ENCODE measurements at regions not wholly inside any gene's neighbourhood (a gene's known extent, or its start where the extent isn't known, plus 50 kb on each side); places are given as distances from the start of the nearest gene placed in this dataset.

DNA sequence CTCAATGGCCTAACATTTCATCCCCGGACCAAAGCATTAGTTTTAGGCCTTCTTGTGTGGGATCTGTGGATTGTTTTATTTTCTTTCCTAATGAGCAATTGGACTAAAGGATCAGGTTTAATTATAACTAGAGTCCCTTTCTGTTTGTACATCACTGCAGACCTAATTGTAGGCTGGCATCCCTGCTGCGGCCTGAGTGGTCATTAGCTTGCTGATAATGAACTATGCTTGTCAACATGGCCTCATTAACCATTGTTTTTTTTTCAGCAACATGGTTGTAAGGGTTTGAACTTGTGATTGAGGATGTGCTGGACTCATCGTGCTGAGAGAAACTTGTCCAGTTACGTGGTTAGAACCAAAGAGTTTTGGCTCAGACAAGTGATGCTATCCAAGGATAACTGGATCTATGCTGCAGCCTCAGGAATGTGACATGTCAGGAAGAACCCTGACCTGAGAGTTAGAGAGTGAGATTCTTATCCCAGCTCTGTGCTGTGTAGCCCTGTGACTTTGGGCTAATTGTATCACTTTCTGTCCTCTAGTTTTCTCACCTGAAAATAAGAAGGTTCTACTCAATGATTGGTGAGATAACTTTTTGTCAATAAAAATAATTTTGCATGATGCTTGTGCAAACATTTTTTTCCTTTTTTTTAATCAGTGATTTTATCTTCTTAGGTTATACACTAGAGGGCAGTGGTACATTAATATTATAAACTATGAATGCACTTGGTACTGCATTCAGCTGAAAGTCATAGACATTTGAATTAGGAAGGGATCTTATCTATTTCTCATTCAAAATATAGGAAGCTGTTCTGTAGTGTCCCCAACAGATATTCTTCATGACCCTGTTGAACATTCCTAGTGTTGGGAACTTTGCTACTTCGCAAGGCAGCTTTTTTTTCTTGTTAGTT is 140.9 kb downstream of the RNF144B start:
- DNase-seq (ENCODE audit: extremely low spot score): no peak
- ChIA-PET POLR2A (no interaction called here), CTCF (interaction anchor here (1.0 to 1.8 kb wide), 4 partner anchors 8 to 67 kb away, joined by 3 to 7 read pairs (median 4); no protein-coding TSS in a partner anchor)
- peak; percentile 1 for TF ChIP-seq CTCF (IDR thresholded peaks at IDR 0.05; ENCODE audit: control extremely low read depth, extremely low read depth, low read depth, missing control alignments)

GRCh38 chr6:18530201-18530600 is 143.1 kb downstream of the RNF144B start:
- TF ChIP-seq CTCF (IDR thresholded peaks at IDR 0.05; ENCODE audit: control extremely low read depth, extremely low read depth, low read depth, missing control alignments): no peak
- CTCF ChIA-PET: no interaction called here
- POLR2A ChIA-PET: no interaction called here
- no peak for DNase-seq (ENCODE audit: extremely low spot score)

GRCh38 chr6:18532139-18532538 is 145.0 kb downstream of the RNF144B start:
- ChIA-PET POLR2A (no interaction called here), CTCF (no interaction called here)
- no peak for DNase-seq (ENCODE audit: extremely low spot score)
- no peak for TF ChIP-seq CTCF (IDR thresholded peaks at IDR 0.05; ENCODE audit: control extremely low read depth, extremely low read depth, low read depth, missing control alignments)

GRCh38 chr6:18533793-18534192 is 146.6 kb downstream of the RNF144B start:
- TF ChIP-seq CTCF (IDR thresholded peaks at IDR 0.05; ENCODE audit: control extremely low read depth, extremely low read depth, low read depth, missing control alignments): no peak
- ChIA-PET CTCF (no interaction called here), POLR2A (no interaction called here)
- DNase-seq (ENCODE audit: extremely low spot score): no peak

GRCh38 chr6:18536591-18537055 is 149.5 kb downstream of the RNF144B start:
- ChIA-PET CTCF (interaction anchor here (1.0 to 1.3 kb wide), 3 partner anchors 9 to 11 kb away, joined by 3 to 5 read pairs (median 4); no protein-coding TSS in a partner anchor), POLR2A (no interaction called here)
- TF ChIP-seq CTCF (IDR thresholded peaks at IDR 0.05; ENCODE audit: control extremely low read depth, extremely low read depth, low read depth, missing control alignments): no peak
- no peak for DNase-seq (ENCODE audit: extremely low spot score)

DNA sequence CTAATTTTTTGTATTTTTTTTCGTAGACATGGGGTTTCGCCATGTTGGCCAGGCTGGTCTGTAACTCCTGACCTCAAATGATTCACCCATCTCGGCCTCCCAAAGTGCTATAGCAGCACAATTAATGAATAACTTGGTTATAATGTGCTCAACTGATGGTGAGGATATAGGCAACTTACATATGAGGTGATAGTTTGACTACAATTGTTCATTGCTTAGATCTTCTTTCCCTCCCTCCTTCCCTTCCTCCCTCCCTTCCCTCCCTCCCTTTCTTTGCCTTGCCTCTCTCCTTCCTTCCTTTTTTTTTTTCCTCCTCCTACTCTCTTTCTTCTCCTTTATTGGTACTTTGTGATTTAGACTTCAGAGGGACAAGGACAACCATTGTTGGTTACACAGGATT is 151.2 kb downstream of the RNF144B start:
- POLR2A ChIA-PET: no interaction called here
- CTCF ChIA-PET: no interaction called here
- TF ChIP-seq CTCF (IDR thresholded peaks at IDR 0.05; ENCODE audit: control extremely low read depth, extremely low read depth, low read depth, missing control alignments): no peak
- no peak for DNase-seq (ENCODE audit: extremely low spot score)
